GM21390 (cell line): ENCODE measurements at regions not wholly inside any gene's neighbourhood (a gene's known extent, or its start where the extent isn't known, plus 50 kb on each side); places are given as distances from the start of the nearest gene placed in this dataset.

Experiments used
- ATAC-seq: cut with Tn5 transposase; IDR thresholded peaks from one replicate; pipeline ENCODE4 v1.9.1; 2021; ENCODE audit not compliant: unreplicated experiment

DNA sequence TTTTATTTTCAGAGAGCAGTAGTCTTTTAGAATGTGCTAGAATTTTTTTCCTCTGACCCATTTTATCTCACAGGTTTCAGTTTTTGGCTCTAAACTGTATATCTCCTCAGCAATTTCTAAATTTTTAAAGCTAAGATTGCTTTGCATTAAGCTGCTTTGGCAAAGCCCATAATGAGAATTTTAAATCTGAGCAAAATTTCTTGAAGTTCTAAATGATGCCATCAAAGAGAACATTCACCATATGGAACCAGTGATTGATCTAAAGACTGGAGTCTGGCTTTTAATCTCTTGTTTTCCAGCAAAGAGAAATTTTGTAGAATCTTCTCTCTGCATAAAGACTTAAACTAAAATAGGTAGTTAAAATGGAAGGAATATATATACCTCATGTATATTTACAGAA, 313.6 kb downstream of the TBC1D32 start:
- ATAC-seq, result no peak

DNA sequence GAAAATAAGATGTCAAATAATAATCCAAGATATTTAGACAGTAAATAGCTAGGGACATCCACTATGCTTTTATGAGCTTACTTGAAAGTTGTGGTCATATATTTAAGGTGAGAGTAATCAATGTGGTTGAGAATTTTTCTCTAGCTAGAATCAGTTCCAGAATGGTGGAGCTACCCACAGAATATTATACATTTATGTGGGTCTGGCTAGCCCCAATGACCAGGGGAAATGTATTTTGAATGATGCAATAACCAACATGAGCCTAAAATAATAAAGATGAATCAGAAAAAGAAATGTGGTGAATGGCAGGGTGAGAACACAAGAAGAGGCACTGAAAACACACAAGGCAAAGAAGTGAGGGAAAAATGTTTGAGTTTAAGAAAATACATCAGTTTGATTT, 325.7 kb downstream of the TBC1D32 start:
- ATAC-seq, result no peak

DNA sequence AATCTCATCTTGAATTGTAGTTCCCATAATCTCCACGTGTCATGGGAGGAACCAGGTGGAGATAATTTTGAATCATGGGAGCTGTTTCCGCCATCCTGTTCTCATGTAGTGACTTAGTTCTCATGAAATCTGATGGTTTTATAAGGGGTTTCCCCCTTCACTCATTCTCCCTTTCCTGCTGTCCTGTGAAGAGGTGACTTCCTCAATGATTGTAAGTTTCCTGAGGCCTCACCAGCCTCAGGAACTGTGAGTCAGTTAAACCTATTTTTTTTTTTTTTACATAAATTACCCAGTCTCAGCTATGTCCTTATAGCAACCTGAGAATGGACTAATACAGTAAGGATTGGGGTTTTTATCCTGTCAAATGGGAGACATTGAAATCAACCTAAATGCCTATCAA, 328.3 kb downstream of the TBC1D32 start:
- ATAC-seq, result no peak

DNA sequence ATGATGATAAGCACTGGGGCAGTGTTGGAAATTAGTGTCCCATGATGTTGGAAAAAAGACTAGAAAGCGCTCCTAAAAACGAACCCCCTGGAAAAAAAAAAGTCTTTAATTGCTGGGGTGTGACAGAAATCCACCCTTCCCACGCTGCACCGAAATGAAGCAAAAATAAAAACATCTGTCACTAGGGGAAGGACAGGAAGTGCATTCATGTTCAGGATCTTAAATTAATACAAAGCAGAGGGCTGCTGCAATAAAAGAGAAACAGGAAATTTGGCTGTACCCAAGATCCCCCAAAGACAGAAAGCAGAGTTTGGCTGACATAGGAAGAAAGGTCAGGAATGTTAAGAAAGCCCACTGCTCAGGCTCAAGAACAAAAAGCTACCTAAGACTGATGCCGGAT, 333.9 kb downstream of the TBC1D32 start:
- no peak for ATAC-seq

DNA sequence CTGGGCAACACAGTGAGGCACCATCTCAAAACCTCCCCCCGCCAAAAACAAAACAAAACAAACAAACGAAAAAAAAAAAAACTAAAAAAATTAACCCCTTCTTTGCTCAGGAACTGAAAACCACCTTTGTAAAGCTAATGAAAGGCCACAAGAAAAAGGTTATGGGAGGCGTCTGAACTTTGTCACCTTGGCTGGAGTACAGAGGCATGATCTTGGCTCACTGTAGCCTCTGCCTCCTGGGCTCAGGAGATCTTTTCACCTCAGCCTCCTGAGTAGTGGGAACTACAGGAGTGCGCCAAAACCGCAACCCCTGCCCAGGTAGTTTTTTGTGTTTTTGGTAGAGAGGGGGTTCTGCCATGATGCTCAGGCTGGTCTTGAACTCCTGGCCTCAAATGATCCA, 337.9 kb downstream of the TBC1D32 start:
- no peak for ATAC-seq

DNA sequence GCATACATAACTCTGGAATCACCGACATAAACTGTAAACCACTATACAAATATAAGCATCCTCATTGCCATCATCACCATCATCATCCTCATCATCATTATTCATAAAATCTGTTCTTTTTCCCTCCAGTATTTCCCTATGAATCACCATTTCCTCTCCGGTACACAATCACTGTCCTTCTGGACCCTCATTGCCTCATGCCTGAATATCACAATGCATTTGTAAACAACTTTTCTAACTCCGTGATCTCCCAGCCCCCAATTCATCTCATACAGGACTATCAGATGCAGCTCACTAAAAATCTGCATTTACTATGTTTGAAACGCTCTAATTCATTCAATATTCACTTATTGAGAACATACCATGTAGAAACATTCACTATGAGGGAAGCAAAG, 339.7 kb downstream of the TBC1D32 start:
- no peak for ATAC-seq

DNA sequence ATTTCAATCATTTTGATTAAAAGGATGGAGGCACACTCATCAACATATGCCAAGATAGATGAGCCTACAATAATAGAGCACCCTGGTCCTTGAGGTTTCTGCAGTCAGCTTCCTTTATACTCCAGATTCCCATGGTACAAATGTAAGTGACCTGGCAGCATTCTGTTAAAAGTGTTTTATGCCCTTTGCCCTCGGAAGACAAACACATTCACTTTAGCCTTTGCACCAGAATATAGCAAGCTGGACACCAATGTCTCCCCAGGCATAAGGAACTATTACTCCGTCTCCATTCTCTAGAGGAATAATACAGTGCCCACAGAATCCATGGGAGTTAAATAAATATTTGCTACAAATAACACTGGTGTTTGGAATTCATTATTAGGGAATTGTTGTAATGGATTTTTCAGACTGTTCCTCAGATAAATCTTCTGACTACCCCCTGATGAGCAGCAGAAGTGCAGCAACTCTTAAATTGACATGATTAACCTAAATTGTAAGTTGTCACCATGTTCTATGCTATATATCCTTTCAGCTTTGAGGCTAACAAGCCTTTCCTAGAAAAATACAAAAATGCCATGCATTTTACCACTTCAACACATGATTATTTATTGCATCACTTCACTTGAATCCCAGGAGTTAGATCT, 340.2 kb downstream of the TBC1D32 start:
- no peak for ATAC-seq

DNA sequence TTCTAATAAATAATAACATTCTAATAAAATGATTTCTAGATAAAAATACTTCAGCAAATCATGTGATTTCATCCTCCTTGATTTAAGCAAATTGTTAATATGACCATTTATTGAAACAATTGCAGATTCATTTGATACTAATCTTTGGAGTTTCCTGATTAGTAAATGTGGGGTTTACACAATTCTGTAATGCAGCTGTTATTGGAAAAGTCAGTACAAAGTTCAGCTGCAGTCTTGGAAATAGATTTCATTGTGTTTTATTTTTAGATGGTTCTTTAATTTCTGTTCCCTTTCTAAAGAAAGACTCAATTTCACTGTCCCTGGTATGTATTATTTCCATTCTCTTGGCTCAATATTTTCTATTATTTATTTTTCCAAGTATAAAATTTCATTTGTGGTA, 342.0 kb downstream of the TBC1D32 start:
- ATAC-seq, result no peak

DNA sequence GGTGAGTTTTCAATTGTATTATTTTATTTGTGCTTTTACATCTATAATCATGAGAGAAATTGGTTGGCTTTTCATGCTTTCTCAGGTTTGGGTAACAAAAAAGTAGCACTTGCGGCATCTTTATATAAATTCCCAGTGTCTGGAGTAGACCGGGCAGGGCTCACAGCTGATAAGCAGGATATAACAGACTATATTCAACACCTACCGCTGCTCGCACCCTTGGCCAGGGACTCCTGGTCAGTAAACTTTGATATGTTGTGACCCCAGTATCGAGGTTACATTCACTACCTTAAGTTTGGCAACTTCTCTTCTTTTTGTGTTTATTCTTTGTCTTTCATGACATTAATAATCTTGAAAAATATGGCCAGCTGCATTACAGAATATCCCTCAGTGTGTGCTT, 343.4 kb downstream of the TBC1D32 start:
- no peak for ATAC-seq

DNA sequence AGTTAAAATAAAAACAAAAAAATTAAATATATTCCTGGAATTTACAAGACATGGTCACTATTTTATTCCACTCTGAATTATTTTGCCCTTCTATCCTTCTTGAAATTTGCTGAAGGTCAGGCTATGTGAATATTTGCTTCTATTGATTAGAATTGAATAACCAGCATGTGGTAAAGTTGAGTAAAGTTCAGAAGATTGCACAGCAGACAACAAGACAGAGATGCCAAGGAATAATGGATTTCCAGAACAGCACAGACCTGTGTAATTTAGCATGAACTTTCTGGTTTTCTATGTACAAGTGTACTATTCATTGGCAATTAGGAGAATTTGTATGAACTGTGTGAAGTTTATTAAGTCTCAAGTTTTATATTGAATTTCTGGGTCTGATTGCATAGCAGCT, 352.4 kb downstream of the TBC1D32 start:
- ATAC-seq, result no peak

DNA sequence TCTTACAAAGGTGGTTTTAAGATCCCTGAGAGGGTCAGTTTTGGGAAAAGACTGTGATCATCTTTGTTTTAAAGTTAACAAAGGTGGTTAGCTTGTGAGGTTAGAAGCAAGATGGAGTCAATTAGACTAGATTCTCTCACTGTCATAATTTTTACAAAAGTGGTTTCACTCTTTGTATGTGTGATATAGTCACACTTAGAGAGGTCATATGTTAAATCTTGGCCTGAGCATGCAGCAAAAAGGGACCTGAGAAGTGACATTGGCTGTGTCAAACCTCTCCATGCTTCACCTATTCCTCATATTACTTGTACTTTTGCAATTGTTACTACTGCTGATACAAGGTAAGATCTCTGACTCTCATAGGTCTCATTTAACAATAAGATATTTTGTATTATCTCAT, 368.0 kb downstream of the TBC1D32 start:
- peak; percentile 39 for ATAC-seq

DNA sequence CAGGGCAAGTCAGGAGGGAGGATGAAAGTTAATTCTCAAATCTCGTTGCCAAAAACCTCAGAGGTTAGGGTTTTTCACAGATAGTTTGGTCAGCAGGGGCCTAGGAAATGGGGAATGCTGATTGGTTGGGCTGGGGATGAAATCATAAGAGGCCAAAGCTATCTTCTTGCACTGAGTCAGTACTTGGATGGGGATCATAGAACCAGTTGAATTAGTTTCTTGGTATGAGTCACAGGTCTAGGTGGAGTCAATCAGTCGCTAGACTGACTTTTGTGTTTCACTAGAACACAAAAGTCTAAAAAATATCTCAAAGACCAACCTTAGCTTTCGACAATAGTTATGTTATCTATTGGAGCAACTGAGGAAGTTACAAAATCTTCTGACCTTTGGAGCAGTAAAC, 368.5 kb downstream of the TBC1D32 start:
- ATAC-seq, result peak; percentile 63

DNA sequence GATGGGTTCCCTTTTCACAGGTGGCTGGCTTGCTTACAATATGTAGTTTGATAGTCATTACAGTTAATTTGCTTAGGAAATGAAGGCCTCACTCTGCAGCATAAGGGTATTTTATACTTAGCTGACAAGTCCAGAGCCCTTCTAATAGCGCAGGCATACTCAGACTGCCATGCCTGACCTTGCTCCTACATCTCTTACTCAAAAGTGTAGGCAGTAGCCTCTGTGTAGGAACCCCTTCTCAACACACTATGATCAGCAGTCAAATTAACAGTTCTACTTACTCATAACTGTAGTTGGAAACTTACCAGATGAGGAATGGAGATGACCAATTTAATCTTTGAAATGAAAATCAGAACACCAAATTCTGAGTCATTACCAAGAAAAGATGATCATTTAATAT, 373.5 kb downstream of the TBC1D32 start:
- no peak for ATAC-seq

DNA sequence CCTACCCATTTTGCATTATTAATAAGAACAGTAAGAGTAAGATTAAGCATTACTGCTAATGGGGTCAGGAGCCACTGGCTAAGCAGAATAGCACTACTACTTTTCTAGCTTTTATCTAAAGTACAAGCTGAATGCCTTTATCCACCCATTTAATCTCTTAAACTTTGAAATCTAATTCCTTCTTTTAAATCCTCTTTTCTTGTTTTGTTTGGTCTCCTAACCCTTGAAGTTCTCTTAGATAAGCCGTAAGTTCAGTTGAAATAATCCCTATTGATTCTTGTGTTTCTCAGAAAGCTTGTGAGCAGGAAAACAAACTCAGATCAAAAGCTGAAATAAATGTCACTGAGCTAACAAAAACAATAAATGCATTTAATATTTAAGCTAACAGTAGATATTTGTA, 380.2 kb downstream of the TBC1D32 start:
- ATAC-seq, result no peak

DNA sequence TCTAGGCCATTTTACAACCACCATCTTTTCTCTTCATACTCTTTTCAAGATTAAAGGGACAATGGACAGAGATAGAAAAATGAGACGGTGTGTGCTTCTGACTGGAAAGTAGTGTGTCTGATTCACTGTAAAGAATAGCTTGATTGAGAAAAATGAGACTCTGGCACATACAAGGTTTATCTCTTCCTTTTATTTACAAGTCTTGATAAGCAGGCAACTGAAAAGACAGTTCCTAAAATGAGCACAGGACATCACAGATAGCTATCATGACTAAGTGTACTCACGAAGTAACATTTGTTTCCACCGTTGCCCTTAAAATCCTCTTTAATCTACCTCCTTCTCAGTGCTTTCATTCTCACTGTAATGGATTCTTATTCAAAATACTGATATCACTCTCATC, 383.0 kb downstream of the TBC1D32 start:
- ATAC-seq, result no peak

DNA sequence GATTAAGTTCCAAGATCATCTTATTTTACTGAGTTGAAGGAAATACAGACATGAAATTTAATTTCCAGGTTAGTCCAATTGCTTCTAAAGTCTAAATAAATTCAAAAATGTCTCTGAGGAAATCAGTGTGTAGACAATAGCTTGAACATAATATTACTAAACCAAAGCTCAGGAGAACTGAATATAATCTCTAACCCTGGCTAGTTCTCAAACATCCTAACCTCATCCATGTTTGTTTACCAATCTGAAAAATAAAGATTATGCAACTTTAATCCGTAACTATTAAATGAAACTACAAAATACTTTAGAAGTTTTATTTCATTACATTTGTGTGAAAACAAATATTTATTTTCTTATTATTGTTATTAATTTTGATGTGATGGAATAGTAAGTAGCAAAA, 387.2 kb downstream of the TBC1D32 start:
- ATAC-seq, result no peak

DNA sequence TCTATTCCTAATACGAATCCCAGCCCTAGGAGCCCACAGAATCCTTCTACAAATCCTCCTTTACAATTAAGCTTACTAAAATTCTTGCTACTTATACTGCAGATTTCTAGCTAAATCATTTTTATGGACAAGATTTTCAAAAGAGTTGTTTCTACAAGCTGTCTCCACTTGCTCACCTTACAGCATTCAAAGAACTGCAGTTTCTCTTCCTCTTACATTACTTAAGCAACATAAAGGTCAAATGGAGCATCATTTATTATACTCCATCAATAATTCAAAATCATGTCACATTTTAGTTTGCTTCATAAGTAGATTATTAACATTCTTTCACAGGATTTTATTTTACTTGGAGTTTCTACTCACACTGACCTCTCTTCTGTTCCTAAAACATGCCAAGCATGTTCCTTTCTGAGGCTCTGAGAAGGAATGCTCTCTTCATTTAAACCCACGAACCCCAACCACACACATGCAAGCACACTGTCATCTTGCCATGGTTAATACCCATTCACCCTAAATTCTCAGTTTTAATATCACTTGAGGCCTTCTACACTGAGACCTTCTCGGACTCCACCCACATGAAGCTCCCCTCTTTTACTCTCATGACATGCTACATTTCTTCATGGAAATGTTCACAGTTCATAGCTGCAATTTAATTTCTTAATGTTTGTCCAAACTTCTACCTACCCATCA, 388.2 kb downstream of the TBC1D32 start:
- ATAC-seq, result peak; percentile 69

DNA sequence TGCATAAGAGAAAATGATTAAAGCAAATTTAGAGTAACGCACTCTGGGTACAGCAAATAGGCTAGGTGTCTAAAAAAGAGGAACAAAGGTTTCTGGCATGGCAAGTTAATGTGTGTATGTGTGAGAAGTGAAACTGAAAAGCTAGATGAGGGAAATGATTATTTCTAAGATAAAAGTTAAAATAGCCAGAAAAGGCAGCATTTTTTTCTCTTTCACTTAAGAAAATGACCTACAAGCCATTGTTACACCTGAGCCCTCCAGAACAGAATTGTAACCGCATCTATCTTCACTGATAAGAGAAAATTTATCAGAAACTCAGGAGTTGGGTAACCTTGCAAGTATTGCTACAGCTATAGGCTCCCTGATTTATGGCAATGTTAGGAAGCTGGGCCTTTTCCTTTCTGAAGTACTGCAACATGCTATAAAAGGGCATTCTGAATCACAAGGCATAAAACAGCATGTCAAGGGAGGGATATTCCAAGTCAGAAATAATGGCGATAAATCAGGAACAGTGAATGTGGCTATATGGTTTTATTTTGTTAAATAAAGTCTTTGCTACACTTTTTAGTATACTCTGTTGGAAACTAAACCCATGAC, 395.3 kb downstream of the TBC1D32 start:
- ATAC-seq, result peak; percentile 97

DNA sequence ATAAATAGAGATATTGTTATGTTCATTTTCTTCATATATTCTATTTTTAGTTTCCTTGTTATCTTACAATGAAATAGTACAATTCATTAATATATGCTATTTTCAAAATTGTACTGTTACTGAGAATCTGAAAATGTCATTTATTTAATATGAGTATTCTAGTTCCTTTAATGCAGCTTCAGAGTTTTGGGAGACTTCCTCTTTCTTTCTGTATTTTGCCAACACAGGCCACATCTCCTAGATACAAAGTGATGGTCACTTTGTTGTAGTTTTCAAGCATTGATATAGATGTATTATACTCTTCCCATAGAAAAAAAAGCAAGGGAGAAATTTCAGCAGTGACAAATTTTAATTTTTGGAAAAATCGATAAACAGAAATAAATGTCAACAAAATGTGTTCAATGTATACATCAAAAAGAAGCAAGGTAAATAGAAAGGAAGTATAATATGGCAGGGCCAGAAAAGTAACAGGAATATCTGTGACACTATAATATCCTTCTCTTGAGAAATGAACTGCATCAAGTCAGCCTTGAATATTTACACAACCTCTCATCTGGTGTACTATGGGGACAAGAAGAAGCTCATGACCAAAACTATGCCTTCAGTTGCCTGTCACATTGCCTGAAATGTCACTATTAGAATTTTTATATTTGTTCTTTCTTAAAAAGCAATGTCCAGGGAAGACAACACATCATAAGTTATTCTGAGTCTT, 396.0 kb downstream of the TBC1D32 start:
- ATAC-seq, result peak; percentile 37

DNA sequence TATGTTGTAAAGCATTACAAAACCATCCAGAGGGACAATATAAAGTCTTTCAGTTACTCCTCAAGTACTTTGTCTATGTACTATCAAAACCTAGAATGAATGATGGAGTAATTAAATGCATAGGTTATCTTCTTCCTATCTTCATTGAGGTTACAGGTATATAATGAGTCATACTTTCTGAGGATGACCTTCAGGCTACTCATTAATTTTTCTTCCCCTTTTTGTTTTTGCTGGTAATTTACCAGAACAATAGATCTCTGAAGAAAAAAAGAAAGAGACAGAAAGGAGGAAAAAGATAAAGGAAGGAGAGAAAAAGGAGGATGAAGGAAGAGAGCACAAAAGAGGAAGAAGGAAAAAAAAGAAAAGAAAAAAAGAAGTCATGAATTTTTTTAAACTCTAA, 398.4 kb downstream of the TBC1D32 start:
- peak; percentile 27 for ATAC-seq

DNA sequence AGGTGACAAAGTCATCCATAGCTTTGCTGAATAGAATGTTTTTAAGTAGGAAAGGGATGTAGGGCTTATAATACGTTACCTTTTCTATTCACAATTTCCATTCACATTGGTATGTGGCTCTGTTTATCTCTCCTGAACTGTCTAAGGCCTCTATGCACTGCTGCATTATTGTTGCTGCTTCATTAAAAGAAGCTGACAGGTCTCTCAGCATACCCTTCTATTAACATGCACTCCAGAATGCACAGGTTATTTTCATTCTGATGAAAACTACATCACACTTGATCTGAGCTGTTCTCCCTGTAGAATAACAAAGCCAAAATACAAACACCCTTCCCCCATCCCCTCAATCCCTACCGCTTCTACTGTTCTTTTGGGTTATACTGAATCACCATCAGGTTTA, 399.3 kb downstream of the TBC1D32 start:
- no peak for ATAC-seq
